ENCODE measurements at regions not wholly inside any gene's neighbourhood (a gene's known extent, or its start where the extent isn't known, plus 50 kb on each side); places are given as distances from the start of the nearest gene placed in this dataset.
"Not testable (repeated sequence)": the region's sequence is repeated elsewhere in the genome, so short reads cannot be mapped to it uniquely, and the experiment has no call there.

DNA sequence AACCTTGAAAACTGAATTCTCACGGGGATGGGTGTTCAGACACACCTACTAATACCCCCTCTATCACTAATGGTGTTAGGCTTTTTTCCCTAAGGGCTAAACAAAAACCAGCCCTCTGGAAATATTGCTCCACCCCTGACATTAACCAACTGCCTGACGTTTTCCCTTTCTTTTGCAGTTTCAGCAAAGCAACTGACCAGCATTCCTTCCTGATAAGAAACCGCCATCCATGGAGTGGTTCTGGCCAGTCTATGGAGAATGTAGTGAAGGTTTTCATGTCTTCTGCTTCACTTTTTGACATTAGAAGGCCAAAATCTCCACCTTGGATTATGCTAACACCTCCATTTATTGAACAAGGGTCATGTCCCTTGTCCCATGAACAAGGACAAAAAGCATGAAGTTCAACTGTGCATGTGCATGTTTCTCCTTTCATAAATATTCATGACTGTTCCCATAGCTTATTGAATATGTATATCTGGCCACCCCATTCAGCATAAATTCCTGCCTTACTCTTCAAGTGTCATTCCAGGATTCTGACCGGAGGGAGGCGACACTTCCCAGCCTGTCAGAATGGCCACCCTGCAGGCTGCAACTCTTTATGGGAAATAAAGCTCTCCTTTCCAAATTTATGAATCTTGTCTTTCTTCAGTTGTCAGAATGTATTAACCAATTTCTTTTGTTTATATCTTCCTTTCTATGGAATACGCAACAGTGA, 314.3 kb downstream of the HHIPL2 start:
- DNase-seq = no peak

- no peak for DNase-seq
Measured at GRCh38 chr1:222232842-222233241, 315.1 kb downstream of the HHIPL2 start.

DNA sequence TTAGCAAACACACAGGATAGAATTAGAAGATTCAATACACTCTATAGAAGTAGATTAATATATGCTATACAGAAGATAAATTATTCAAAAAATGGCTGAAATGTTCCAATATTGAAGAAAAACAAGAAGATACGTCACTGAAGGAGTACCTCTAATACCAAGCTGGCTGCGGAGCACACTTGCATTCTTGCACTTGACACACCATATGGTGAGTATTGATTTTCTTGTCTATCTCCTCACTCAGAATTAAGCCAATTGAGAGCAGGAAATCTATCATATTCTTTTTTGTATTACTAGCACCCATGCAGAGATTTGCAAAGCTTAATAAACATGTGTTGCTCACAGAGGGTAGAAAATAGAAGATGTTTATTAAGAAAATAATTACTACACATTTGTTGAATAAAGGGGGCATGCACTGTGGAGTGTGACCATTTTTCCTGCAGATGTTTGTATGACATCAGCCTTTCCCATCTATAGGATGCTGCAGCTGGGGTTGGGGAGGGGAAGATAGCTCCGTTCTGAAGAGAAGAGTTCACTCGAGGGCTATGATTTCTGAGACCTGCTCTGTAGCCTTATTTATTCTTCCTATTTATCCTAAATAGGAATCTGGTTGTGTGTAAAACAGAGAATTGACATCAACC, 318.1 kb downstream of the HHIPL2 start:
- DNase-seq = no peak

GRCh38 chr1:222225316-222225691, 322.6 kb downstream of the HHIPL2 start:
- no peak for DNase-seq

DNA sequence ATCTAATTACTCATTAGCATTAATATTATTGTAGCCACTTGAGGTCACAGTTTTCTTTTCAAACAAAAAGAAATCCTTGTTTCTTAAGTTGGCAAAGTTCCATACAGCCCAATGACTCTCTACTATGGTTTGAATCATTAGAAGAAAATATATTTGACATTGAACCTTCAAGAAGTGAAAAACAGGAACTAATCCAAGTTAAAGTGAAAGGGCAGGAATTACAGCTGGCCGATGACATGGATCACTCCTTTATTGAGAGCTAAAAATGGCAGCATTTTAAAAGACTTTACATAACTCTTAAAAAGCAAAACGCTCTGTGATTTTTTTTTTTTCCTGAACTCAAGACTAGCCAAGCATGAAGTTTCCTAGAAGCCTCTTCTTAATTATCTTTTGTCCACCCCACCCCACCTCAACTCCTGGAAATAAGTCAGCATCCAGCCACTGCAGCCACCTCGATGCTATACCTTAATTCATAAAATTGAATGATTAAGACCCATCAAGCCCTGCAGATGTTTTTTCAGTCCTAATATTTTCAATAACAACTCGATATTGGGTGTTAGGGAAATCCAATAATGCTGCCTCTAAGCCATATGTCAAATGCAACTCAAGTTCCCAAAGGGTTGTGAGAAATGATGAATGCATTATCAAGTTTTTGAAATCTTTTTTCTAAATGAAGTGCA, 323.1 kb downstream of the HHIPL2 start:
- DNase-seq = no peak

GRCh38 chr1:222224156-222224555, 323.7 kb downstream of the HHIPL2 start:
- DNase-seq = no peak

GRCh38 chr1:222223010-222223409, 324.9 kb downstream of the HHIPL2 start:
- no peak for DNase-seq

- no peak for DNase-seq
Measured at GRCh38 chr1:222216255-222216754, 331.6 kb downstream of the HHIPL2 start.

GRCh38 chr1:222210776-222211175, 337.1 kb downstream of the HHIPL2 start:
- no peak for DNase-seq

GRCh38 chr1:222204475-222204874, 343.4 kb downstream of the HHIPL2 start:
- DNase-seq = no peak

GRCh38 chr1:222202831-222203230, 345.1 kb downstream of the HHIPL2 start:
- no peak for DNase-seq

- DNase-seq = no peak
Measured at GRCh38 chr1:222196736-222197135, 351.2 kb downstream of the HHIPL2 start.

- no peak for DNase-seq
Measured at GRCh38 chr1:222196288-222196687, 351.6 kb downstream of the HHIPL2 start.

DNA sequence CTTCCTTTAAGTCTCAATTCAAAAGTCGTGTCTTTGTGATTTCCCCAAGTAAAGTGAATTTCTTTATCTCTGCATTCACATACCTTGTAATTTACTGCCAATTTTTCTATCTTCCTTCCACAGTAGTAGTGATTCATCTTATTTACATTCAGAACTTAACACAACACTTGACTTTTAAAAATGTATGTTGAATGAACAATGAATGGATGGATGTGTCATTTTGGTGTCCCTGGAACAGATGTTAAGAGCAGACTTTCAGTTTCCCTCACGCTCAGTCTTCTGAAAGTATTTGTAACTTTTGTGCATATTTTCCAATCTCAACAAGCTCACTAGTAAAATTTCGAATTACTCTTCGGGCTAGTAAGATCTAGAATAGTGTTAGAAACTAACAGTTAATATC, 352.0 kb downstream of the HHIPL2 start:
- no peak for DNase-seq

GRCh38 chr1:222189218-222189617, 358.7 kb downstream of the HHIPL2 start:
- DNase-seq = no peak

DNA sequence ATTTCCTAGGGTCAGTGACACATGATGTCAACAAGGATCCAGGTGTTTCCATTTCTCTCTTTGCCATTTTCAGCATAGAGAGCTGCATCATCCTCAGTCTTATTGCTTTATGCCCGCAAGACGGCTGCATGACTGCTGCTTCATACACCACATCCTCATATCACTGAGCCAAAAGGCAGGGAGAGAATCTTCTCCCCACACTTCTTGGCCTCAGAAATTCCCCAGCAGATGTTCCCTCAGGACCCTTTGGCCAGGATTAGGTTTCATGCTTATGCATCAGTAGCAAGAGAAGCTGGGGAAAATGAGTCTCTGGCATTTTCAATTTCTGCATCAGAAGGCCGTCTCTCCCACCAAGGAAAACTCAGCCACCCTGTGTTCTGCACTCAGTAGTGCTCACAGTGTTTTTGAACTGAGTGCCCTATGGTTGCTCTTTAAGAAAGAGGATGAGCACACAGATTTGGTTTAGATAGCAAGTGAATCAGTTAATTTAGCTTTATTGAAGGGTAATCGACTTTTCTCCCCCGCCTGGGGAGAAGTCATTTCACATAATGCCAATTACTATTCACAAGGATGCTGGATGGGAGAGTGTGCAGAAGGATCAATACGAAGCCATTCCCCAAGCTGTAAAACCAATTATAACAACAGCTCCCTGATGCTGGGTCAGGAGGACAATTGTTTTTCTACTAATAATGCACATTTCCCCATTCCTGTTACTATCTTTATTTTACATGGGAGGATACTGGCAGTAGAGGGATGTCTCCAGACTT, 360.2 kb downstream of the HHIPL2 start:
- no peak for DNase-seq

- DNase-seq = no peak
Measured at GRCh38 chr1:222182641-222183040, 365.3 kb downstream of the HHIPL2 start.

DNA sequence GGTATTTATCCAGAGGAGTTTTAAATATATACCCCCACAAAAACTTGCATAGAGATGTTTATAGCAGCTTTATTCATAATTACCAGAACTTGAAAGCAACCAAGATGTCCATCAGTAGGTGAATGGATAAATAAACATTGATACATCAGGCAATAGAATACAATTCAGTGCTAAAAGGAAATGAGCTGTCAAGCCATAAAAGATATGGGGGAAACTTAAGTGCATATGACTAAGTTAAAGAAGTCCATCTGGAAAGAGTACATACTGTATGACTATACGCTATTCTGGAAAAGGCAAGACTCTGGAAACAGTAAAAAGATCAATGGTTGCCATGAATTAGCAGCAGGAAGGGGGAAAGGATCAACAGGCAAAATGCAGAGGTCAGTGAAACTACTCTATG, 366.7 kb downstream of the HHIPL2 start:
- no peak for DNase-seq

- not testable (repeated sequence) for DNase-seq
Measured at GRCh38 chr1:222177496-222177895, 370.4 kb downstream of the HHIPL2 start.

GRCh38 chr1:222171005-222171404, 376.9 kb downstream of the HHIPL2 start:
- DNase-seq = peak; percentile 61

GRCh38 chr1:222168621-222169020, 379.3 kb downstream of the HHIPL2 start:
- no peak for DNase-seq

- DNase-seq = no peak
Measured at GRCh38 chr1:222167896-222168295, 380.0 kb downstream of the HHIPL2 start.

DNA sequence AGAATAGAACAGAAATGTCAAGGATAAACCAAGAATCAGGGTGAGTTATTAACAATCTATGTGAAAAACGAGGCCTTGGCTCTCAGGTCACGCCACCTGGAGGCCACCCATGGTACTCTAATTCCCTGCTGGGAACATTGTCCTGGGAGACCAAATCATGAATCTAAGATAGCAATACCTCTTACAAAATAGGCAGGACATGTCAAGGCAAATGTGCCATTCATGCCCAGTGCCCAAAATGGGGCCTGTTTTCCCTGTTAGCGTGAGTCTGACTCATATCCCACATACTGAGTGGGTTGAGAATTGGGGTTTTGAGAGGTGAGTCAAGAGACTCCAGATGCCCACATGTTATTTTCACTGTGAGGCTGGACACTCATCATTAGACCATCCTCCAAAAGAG, 380.8 kb downstream of the HHIPL2 start:
- no peak for DNase-seq
